ENCODE measurements at regions not wholly inside any gene's neighbourhood (a gene's known extent, or its start where the extent isn't known, plus 50 kb on each side); places are given as distances from the start of the nearest gene placed in this dataset.
"Not testable (repeated sequence)": the region's sequence is repeated elsewhere in the genome, so short reads cannot be mapped to it uniquely, and the experiment has no call there.

GRCh38 chr5:157999696-158000095, 140.8 kb upstream of the CLINT1 start:
- no peak for DNase-seq

- no peak for DNase-seq
These were observed 139.1 kb upstream of the CLINT1 start for GRCh38 chr5:157997991-157998504.

- DNase-seq, result peak; percentile 63 to 68
These were observed 136.1 kb upstream of the CLINT1 start for GRCh38 chr5:157994906-157995519.

GRCh38 chr5:157993986-157994691, 135.2 kb upstream of the CLINT1 start:
- DNase-seq, result no peak

- peak; percentile 42 to 47 for DNase-seq
These were observed 134.3 kb upstream of the CLINT1 start for GRCh38 chr5:157993201-157993600.

- no peak for DNase-seq
These were observed 131.7 kb upstream of the CLINT1 start for GRCh38 chr5:157990583-157991181.

GRCh38 chr5:157989296-157989695, 130.4 kb upstream of the CLINT1 start:
- DNase-seq, result no peak

- no peak for DNase-seq
These were observed 128.3 kb upstream of the CLINT1 start for GRCh38 chr5:157987259-157987658.

- DNase-seq, result no peak
These were observed 127.6 kb upstream of the CLINT1 start for GRCh38 chr5:157986431-157986990.

- DNase-seq, result no peak
These were observed 125.7 kb upstream of the CLINT1 start for GRCh38 chr5:157984611-157985010.

GRCh38 chr5:157983906-157984551, 125.1 kb upstream of the CLINT1 start:
- no peak for DNase-seq

- no peak for DNase-seq
These were observed 119.1 kb upstream of the CLINT1 start for GRCh38 chr5:157978061-157978460.

GRCh38 chr5:157976429-157976828, 117.5 kb upstream of the CLINT1 start:
- DNase-seq, result no peak

- DNase-seq, result no peak
These were observed 113.6 kb upstream of the CLINT1 start for GRCh38 chr5:157972579-157972978.

GRCh38 chr5:157971571-157972216, 112.7 kb upstream of the CLINT1 start:
- no peak for DNase-seq

GRCh38 chr5:157968570-157968969, 109.6 kb upstream of the CLINT1 start:
- DNase-seq, result not testable (repeated sequence)

- no peak for DNase-seq
These were observed 107.0 kb upstream of the CLINT1 start for GRCh38 chr5:157965989-157966388.

GRCh38 chr5:157965040-157965678, 106.2 kb upstream of the CLINT1 start:
- no peak for DNase-seq

- DNase-seq, result no peak
These were observed 104.8 kb upstream of the CLINT1 start for GRCh38 chr5:157963761-157964160.

- DNase-seq, result no peak
These were observed 104.3 kb upstream of the CLINT1 start for GRCh38 chr5:157963244-157963643.

GRCh38 chr5:157962686-157963085, 103.7 kb upstream of the CLINT1 start:
- DNase-seq, result not testable (repeated sequence)

Data from Kasumi-1 (cell line).